Prostate gland (tissue), 2 donors: ENCODE measurements at regions not wholly inside any gene's neighbourhood (a gene's known extent, or its start where the extent isn't known, plus 50 kb on each side); places are given as distances from the start of the nearest gene placed in this dataset.

Source experiments
- DNase-seq: peaks from one replicate; pipeline ENCODE4 v3.0.0-alpha.2; 2019; ENCODE audit warnings: low spot score
- H3K27ac ChIP-seq, 2 donors: fragments of 200-600 bp; sonication (generic); 2 replicates each; pipeline ENCODE4 v1.5.1; 2017 to 2019
- H3K27me3 ChIP-seq: fragments of 200-600 bp; sonication (generic); replicated peaks from 2 replicates; pipeline ENCODE4 v1.5.1; 2019; ENCODE audit not compliant: insufficient read depth
- H3K36me3 ChIP-seq, 2 donors: fragments of 200-600 bp; sonication (generic); 1 replicate in 1 of 2; 2 replicates in 1 of 2; pipeline versions ENCODE4 v1.5.1 to v1.8.1; 2017 to 2019
- H3K4me1 ChIP-seq: fragments of 200-600 bp; sonication (generic); replicated peaks from 2 replicates; pipeline ENCODE4 v1.5.1; 2019
- H3K4me3 ChIP-seq, 2 donors: fragments of 200-600 bp; sonication (generic); 2 replicates each; pipeline ENCODE4 v1.5.1; 2017 to 2019
- H3K9me3 ChIP-seq: fragments of 200-600 bp; sonication (generic); 2 replicates; pipeline ENCODE4 v1.5.1; 2017
- POLR2A ChIP-seq: fragments of 450-650 bp; IDR thresholded peaks from one replicate; pipeline ENCODE4 v1.6.1; 2016; ENCODE audit warnings: antibody characterized with exemption, mild to moderate bottlenecking
- POLR2AphosphoS5 ChIP-seq: sonication (generic); formaldehyde crosslinking; IDR thresholded peaks from one replicate; pipeline ENCODE4 v1.6.1; 2017; ENCODE audit warnings: antibody characterized with exemption
- WGBS: methylation state at CpG from one replicate; pipeline ENCODE4 v1.1.5; 2018; 5-methylcytosine and 5-hydroxymethylcytosine counted together
- intact Hi-C: fragments of 100-400 bp; cut with DNase I; formaldehyde crosslinking; loops from one replicate; pipeline ENCODE4 v1.14.2; 2022
- TF ChIP-seq, protein P1 (sequence below), 4 experiments: fragments of 200-600 bp in 2 of 4; fragments of 450-650 bp in 2 of 4; sonication (generic) in 2 of 4; IDR thresholded peaks; 1 replicate in 3 of 4; 2 replicates in 1 of 4; pipeline ENCODE4 v1.5.1; 2016 to 2019; ENCODE audit warnings: antibody characterized with exemption in 4 of 4, mild to moderate bottlenecking in 2 of 4, moderate library complexity in 2 of 4

DNA sequence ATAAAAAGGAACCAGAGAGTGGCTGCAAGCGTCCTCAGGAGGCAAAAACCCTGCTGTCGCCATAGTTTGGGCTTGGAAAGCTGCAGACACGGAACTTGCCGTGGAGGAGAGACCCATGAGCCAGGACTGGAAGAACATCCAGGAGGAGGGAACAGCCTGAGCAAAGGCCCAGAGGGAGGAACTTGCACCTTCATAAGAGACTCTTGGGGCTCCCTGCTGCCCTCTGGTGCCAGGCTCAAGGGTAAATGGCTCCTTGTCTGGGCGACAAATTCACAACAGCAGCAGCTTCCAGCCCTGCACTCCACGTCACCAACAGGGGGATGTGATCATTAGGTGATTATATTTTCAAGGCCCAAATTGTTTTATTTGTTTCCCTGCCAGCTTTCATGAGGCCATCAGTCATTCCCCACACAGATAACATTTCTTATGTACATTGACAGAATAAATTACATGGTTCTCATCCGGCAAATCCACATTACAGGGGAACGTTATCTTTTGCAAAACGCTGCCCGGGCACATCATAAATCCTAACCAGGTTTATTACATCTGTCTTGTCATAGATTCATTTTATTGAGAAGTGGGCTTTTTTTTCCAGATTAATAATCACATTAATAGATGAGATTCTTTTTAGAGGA, 143.0 kb upstream of the GRIK3 start:
- DNase-seq: no peak
- Histone ChIP-seq H3K4me1 (no peaks in the 10 kb centered on the region), H3K4me3 (no peak overlapping the region), H3K36me3 (no peaks in the 10 kb centered on the region), H3K27ac (no peak overlapping the region), H3K9me3 (no peaks in the 10 kb centered on the region), H3K27me3 (peaks cover 6% of the 10 kb centered on the region)
- TF ChIP-seq, protein P1, sequence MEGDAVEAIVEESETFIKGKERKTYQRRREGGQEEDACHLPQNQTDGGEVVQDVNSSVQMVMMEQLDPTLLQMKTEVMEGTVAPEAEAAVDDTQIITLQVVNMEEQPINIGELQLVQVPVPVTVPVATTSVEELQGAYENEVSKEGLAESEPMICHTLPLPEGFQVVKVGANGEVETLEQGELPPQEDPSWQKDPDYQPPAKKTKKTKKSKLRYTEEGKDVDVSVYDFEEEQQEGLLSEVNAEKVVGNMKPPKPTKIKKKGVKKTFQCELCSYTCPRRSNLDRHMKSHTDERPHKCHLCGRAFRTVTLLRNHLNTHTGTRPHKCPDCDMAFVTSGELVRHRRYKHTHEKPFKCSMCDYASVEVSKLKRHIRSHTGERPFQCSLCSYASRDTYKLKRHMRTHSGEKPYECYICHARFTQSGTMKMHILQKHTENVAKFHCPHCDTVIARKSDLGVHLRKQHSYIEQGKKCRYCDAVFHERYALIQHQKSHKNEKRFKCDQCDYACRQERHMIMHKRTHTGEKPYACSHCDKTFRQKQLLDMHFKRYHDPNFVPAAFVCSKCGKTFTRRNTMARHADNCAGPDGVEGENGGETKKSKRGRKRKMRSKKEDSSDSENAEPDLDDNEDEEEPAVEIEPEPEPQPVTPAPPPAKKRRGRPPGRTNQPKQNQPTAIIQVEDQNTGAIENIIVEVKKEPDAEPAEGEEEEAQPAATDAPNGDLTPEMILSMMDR (IDR thresholded peaks at IDR 0.05): peak in 1 of 4 experiments; percentile 33
- no peak for TF ChIP-seq POLR2A
- WGBS: 39% methylated on average over 10 of the region's 10 CpGs
- intact Hi-C loops: no loop called here

DNA sequence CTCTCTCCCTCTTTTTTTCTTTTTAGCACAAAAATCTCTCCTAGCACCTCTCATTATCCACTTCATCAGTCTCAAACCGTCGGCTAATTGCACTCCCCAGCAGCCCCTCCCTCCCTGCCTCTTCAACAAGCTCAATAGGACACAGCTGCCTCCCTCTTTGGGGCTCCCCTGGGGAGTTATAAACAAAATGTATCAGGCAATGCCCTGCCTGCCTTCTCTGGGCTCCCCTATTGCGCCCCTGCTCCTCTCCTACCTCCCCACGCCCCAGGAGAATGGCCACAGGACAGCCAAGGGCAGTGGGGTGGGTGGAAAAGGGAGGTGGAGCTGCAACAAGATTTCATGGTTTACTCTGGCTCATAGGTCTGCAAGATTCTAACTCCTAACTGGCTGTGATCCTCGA, 147.1 kb upstream of the GRIK3 start:
- H3K27ac ChIP-seq: no peak overlapping the region
- no peaks in the 10 kb centered on the region for H3K36me3 ChIP-seq
- no peak for DNase-seq
- H3K9me3 ChIP-seq: no peaks in the 10 kb centered on the region
- no peaks in the 10 kb centered on the region for H3K4me1 ChIP-seq
- TF ChIP-seq POLR2AphosphoS5 (no peak), POLR2A (no peak)
- TF ChIP-seq, protein P1 (IDR thresholded peaks at IDR 0.05): no peak
- H3K4me3 ChIP-seq: no peak overlapping the region
- no peaks in the 10 kb centered on the region for H3K27me3 ChIP-seq
- intact Hi-C loops: no loop called here
- 61% methylated on average over 5 of the region's 5 CpGs for WGBS

DNA sequence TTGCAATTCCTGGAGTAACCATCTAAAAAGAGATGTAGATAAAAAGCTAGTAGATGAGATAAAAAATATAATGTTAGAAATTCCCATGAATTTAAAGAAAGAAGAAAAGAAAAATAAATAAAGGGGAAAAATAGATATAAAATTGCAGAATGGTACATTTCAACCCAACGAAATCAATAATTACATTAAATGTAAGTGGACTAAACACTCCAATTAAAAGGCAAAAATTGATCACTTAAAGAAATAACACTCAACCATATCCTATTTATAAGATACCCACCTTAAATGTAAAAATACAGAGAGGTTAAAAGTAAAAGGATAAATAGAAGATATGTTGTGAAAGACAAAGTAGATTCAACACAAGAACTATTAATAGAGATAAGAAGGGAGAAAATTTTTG, 150.5 kb upstream of the GRIK3 start:
- TF ChIP-seq, protein P1 (IDR thresholded peaks at IDR 0.05): no peak
- TF ChIP-seq POLR2AphosphoS5 (no peak), POLR2A (no peak)
- no peaks in the 10 kb centered on the region for H3K4me1 ChIP-seq
- no peak for DNase-seq
- WGBS: 68% methylated on average over 1 of the region's 1 CpG
- no peaks in the 10 kb centered on the region for H3K36me3 ChIP-seq
- no peaks in the 10 kb centered on the region for H3K27me3 ChIP-seq
- intact Hi-C loops: no loop called here
- no peaks in the 10 kb centered on the region for H3K9me3 ChIP-seq
- H3K27ac ChIP-seq: no peak overlapping the region
- no peak overlapping the region for H3K4me3 ChIP-seq

DNA sequence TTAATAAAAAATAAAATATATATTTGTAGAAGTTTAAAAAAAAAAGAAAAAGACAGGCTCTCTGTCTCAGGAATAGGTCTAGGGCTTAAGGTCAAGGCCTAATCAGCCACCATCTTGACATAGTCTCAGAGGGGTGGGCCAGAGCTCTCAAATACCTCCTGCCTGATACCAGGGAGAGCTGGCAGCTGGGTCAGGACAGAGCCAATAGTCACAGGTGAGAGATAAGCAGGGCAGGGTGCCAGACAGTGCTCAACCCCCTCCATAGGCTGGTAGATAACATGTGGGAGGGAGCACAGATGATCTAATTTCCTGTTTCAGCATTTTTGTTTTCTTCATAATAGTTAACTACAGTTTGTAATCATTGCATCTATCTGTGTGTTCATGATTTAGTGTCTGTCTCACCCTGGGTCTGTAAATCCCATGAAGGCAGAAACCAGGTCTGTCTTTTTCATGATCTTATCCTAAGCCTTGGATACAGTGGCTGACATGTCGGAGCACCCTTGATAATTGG, 152.0 kb upstream of the GRIK3 start:
- no peak overlapping the region for H3K4me3 ChIP-seq
- no peaks in the 10 kb centered on the region for H3K36me3 ChIP-seq
- H3K27ac ChIP-seq: no peak overlapping the region
- 74% methylated on average over 1 of the region's 1 CpG for WGBS
- no peaks in the 10 kb centered on the region for H3K9me3 ChIP-seq
- no peaks in the 10 kb centered on the region for H3K4me1 ChIP-seq
- intact Hi-C loops: no loop called here
- TF ChIP-seq POLR2AphosphoS5 (no peak), POLR2A (no peak)
- TF ChIP-seq, protein P1 (IDR thresholded peaks at IDR 0.05): no peak
- DNase-seq: no peak
- H3K27me3 ChIP-seq: no peaks in the 10 kb centered on the region

DNA sequence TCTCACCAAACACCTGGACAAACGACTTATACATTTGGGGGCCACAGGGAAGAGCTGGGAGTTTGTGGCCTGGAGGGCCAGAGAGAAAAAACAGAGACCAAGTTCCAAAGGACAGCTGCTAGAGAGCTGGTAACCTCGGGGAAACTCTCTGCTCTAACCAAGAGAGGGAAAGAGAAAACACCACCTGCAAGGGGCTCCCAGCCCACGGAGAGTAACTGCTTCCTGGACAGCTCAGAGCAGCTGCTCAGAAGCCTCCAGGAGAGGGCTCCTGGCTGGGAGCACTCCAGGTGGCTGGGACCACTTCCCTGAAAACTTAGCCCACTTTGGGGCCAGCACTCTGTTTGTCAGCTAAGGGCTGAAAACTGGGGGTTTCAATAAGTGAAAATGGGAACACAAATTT, 154.8 kb upstream of the GRIK3 start:
- intact Hi-C loops: no loop called here
- 32% methylated on average over 3 of the region's 3 CpGs for WGBS
- H3K4me3 ChIP-seq: no peak overlapping the region
- H3K4me1 ChIP-seq: no peaks in the 10 kb centered on the region
- no peak for DNase-seq
- no peaks in the 10 kb centered on the region for H3K36me3 ChIP-seq
- H3K9me3 ChIP-seq: no peaks in the 10 kb centered on the region
- no peaks in the 10 kb centered on the region for H3K27me3 ChIP-seq
- TF ChIP-seq POLR2A: no peak
- TF ChIP-seq POLR2AphosphoS5: no peak
- TF ChIP-seq, protein P1 (IDR thresholded peaks at IDR 0.05): no peak
- no peak overlapping the region for H3K27ac ChIP-seq
